CD4-positive, alpha-beta T cell treated with Interleukin-21 for 1 hour (primary cell): ENCODE measurements at regions not wholly inside any gene's neighbourhood (a gene's known extent, or its start where the extent isn't known, plus 50 kb on each side); places are given as distances from the start of the nearest gene placed in this dataset.
"Not testable (repeated sequence)": the region's sequence is repeated elsewhere in the genome, so short reads cannot be mapped to it uniquely, and the experiment has no call there.

Experiments used
- DNase-seq: peaks from one replicate; pipeline ENCODE4 v3.0.0-alpha.2; 2020

DNA sequence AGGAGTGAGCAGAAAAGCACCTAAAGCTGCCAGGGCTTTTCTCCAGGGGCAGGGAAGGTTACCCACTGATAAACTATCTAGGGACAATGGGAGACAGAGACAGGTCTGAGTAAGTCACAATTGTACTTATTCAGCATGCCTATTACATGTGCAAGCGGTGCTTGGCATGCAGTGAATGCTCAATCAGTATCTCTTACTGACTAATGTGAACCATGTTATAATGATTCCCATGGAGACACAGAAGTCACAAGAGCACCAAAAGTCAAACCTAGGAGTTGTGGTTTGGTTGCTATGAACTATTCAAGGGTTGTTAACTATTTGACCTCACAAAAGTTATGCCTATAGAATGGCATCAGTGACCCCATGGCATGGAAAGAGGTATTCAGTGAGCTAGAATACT is 50.0 kb upstream of the RASGRP1 start:
- DNase-seq = no peak

DNA sequence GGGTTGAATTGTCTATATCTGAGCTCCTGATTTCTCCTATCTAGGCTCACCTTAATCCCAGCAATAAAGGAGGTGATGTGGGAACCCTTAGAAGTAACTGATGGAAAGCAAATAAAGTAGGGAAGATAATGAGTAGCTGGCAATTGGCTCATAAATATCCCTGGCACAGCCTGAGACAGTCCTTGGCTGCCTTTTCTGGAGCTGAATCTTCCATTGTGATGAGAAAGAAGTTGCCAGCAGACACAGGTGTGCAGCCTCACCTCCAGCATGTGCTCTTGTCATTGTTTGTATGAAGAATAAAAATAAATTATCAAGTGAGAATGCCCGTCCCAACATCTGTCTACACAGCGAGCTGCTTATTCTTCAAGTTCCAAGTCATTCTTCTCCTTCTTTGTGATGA is 53.2 kb upstream of the RASGRP1 start:
- no peak for DNase-seq

DNA sequence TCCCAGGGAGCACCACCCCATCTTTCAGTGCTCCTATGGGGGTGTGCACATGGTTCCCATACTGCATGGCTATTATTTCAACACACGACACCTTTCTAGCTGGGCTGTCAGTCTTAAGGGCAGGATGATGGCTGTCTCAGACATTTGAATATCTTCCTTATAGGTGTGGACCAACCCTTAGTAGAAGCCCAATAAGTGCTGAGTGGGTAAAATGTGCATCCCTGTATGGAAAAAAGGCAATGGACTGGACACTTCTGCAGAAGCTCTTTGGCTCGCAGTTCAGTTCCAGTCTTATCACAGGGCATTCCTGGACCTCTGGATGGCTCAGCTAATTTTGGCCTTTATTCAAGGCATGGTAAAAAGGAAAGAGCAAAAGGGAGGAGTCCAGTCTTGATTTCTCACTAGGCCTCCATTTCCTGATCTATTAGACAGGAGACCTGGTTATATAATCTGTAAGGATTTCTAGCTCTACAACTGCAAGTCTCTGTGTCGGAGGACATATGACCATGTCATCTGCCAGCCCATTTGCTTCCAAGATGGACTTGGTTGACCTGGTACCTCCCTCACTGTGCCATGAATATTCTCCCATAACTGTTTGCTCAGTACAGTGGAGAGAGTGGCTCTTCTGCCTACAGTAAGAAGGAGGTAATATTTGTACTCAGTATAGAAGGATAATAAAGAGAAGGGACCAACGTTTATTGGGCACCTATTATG is 53.8 kb upstream of the RASGRP1 start:
- DNase-seq = no peak

DNA sequence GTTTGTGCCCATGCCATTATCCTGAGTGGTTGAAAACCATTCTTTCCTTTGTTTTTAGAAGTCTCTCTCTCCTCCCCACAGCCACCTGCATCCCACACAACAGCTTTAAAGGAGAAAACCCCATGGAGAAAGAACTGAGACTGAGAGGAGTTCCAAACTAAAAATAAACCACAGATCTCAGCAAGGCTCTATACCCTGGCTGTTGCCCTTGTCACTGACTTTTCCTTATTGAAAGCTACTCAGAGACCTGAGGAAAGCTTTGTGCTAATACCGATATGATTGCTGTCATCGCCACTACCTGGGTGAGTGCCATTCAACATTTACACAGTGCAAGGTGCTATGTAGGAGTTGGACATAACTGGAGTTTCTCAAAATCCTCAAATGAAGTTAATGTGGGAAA is 55.5 kb upstream of the RASGRP1 start:
- no peak for DNase-seq

DNA sequence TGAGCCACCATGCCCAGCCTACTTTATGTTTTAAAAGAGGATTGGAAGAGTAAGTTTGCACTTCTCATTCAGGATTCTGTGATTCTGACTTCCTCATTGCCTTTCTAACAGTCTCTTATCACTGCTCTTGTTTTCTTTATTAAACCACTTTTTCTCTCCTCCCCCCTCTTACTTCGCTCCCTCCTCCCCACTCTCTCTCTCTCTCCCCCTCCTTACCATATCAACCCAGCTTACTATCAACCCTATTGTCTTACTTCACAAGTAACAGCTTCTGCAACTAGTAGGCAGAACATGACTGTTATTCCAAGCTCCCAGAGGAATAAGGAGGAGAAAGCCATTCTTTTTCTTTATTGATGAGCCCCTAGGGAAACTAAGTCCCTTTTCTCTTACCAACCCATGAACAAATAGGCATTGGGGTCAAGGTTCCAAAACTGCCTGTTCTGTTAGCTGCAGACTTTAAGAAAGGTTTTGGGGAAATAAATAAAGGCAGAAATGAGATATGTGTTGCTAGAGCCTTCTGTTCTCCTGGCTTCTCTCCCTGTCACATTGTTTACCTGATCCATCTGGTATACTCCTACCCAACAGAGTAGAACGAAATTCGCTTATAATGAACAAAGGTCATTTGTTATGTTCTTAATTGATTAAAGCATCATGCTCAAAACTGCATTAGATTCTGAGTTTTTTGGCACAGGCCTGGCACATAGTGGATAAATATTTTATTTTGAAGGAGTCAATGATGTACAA is 56.4 kb upstream of the RASGRP1 start:
- DNase-seq = no peak

DNA sequence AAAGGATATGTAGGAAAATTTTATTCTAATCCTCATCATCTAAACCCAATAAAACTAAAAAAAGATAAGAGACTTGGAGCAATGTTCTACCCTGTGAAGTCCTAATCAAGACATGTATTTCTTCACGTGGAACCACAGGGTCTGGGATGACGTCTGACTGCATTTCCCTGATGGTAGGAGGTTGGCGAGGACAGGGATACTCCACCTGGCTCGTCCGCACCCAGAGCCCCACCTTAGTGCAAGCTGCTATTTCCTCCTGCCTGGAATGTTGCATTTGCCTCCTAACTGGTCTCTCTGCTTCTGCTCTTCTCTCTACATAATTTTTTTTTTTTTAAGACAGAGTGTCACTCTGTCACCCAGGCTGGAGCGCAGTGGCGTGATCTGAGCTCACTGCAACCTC is 57.7 kb upstream of the RASGRP1 start:
- DNase-seq = no peak

DNA sequence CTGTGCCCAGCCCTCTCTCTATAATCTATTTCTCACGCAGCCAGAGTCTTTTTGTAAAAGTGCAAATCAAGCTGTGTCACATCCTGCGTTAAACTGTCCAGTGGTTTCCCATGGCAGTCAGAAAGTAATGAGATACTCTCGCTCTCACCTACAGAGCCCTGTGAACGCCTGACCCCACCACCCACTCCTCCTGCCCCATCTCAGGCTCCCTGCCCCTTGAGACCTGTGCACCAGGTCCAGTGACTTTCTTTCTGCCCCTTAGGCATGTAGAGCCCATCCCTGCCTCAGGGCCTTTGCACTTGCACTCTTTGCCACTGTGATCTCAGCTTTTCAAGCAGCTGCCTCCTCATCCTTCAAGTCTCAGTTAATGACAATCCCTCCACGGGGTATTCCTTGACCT is 58.3 kb upstream of the RASGRP1 start:
- no peak for DNase-seq

DNA sequence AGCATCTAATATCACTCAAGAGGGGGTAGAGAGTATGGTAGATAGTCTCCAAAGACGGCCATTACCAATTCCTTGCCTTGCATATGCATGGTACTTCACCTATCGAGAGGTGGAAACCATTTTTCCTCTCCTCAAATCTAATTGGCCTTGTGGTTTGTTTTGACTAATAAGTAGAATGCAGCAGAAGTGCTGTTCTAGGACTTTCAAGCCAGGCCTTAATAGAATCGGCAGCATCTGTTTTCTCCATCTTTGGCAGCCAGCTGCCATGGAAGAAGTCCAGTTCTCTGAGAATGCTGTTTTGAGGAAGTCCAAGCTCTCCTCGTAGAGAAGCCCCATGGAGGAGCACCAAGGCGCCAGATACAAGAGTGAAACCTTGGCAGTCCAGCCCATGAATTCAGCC is 59.1 kb upstream of the RASGRP1 start:
- no peak for DNase-seq

DNA sequence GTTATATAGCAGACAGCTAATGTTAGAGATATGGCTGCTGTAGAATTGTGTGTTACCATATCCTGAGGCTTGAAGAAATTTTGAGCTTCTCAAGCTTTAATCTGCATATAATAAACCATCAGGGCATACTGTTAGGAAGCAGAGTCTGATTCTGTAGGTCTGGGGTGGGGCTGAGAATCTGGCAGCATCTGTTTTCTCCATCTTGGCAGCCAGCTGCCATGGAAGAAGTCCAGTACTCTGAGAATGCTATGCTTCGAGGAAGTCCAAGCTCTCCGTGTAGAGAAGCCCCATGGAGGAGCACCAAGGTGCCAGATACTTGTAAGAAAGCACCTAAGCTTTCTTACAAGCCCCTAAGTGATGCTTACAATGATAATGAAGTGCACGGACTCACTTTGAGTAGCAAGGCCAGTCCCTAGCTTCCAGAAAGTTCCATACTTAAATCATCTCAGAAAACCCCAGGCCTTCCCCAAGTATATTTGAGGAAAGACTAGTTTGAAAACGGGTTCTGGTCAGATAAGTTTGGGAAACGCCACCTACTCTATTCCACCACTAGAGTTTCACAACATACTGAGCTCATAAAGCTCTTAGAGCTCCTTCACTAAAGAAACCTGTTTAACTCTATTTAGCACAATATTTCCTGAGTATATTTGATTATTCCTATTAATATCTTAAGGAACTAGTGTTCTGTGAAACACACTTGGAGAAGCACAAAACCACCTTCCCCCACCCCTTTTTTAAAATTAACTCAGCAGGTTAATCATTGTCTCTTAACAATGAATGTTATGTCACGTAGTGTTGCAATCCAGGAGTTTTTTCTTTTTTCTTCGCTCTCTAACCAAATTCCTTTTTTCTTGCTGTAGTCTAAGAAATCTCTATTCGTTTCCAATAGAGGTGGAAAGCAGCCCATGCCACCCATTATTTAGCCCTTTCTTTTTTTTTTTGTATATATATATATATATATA is 59.9 kb upstream of the RASGRP1 start:
- DNase-seq = no peak

DNA sequence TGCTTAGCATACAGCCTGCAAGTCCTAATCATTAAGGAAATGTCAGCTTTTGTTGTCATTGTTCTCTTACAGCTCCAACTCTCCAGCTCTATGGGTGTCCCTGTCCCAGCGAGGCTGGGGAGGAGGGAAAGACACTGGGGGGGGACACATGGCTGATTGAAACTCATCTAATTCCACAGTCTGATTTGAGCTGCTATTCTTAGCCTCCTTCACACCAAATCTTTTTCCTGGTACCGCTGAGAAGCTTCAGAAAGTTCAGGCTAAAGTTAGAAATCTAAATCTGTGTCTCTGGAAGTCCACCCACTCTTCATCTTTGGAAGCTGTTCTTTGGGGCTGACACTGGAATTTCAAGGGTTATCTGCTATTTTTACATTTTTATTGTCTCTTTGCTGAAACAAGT is 61.3 kb upstream of the RASGRP1 start:
- DNase-seq = no peak

DNA sequence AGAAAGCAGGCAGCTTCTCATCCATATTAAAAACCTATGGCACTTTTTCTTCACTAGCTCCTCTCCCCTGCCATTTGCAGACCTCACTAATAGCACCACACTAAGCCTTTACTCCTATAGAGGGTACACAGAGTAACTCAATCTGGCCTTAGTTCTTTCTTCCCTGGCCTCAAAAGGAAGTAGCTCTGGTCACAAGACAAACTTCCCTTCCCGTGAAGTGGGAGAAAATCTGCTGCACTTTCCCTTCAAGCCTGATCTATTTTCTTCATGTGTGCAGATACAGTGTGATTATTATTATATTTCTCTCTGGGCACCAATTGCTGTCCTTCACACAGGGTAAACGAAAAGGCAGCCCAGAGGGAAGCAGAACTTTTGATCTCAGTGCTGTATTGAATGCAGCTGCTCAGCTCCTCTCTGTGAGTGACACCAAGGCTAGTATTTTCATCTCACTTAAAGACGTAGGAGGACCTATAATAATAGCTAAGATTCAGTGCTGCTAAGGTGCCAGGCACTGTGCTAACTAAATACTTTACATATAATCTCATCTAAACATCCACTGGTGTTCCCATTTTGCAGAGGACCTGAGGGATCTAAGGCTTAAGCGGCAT is 61.9 kb upstream of the RASGRP1 start:
- DNase-seq = no peak

DNA sequence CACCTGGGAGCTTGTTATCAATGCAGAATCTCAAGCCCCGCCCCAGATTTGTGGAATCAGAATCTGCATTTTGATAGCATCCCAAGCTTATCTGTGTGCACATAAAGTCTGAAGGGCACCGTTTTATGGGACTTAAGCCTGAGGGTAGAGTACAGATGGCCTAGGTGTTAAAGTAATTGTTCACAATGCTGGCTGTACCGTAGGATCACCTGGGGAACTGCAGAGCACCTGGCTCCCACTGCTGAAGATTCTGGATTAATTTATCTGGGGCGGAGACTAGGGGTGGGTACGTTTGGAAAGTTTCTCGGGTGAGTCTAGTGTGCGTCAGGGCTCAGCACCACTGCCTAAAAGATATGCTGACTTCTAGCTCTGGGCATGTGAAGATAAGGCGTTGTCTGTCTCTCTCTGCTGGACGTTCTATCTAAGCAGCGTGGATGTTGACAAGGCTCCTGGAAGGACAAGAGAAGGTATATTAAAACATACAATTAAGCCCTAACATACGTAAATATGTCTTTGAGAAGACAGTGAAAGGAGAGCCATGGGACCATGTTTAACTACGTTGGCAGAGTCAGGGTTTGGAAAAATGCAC is 63.2 kb upstream of the RASGRP1 start:
- DNase-seq = no peak

DNA sequence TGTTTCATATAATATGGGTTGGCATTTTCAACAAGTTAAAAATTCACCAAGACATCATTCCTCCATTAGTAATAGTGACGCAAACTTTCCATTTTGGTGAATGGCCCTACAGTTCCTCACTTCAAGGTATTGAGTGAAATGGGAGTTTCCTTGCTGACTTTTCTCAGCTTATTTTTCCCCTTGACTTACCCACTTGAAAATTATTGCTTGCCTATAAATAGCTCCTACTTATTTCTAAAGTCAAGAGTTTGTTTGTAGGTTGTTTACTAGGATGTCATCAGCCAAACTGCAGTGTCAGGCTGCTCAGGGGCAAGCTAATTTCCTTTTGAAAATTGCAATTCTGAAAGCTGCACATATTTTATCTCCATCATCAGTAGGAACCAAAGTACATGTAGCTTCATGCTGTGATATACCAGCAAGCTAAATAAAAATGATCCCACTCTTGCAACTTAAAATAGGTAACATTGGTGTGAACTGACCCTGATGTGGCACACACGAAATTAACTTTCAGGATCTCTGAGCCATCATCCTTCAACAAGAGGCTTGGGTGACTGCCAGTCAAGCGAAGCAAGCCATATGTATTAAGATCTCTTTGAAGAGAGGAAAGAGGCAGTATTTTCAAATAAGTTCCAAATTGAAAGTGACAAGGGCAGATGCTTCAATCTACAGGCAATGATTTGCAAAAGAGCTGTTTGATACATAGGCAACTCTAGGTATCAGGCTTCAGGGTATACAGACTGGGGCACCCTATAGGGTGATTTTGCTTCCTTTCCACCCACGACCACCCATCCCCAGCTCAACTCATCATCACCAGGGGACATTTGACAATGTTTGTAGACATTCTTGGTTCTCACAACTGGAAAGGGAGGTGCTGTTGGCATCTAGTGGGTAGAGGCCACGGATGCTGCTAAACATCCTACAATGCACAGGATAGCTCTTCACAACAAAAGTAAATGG is 66.8 kb upstream of the RASGRP1 start:
- no peak for DNase-seq

DNA sequence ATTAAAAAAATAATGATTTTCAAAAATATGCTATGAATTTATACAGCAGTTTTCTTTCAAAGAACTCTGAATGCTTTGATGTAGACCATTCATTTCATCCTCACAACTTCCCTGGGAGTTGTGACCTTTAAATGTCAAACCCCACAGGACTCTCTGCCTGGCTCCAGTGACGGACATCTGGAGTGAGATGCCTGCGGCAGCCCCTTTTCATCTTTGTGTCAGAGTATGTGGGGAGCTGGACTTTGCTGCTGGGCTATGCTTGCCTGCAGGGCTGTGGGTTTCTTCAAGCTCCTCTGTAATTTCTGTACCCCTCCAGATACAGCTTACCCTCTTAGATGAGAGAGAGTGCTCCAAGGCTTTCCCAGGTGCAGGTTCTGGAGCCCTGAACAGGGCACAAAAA is 70.6 kb upstream of the RASGRP1 start:
- DNase-seq = no peak

DNA sequence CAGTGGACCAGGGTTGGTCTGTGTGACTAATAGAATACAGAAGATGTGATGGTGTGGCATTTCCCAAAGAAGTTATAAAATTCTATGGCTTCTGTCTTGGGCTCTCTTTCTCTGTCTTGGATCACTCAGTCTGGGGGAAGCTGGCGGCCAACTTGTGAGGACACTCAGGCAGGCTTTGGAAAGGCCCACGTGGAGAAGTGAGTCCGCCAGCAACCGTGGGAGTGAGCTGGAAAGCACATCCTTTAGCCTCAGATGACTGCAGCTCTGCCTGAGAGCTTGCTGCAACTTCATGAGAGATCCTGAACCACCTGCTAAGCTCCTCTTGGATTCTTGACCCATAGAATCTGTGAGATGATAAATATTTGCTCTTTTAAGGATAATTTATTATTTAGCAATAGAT is 72.0 kb upstream of the RASGRP1 start:
- no peak for DNase-seq

DNA sequence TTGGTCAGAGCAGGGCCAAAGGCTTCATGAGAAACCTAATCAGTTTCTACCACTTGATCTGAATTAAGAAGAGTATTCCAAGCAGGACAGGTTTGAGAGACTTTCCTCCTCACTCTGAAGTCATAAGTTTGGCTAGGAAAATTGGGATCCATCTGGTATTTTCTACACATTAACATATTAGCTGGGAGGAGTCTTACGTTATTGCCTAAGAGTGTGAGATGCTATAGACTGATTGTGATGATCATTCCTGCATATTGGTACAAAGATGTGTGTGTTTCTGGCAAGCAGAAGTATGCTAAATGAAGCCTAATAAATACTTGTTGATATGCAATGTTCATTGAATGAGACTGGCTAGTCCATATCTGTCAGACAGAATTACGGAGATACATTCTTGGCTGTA is 73.5 kb upstream of the RASGRP1 start:
- no peak for DNase-seq

DNA sequence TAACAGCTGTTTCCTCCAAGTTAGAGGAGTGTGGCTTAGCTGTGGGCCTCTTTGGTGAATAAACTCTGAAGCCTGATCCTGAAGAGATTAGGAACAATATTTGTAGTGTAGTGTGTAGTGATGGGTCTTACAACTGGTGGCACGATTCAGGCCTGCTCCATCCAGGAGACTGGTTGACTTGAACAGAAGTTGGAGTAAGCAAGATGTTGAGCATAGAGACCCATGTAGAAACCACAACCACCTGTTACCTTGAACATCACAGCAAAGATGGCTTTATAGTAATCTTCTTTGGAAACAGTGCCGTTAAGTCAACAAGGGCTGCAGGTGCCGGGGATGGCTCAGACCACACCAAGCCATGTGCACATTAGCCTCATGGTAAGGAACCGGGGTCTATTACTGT is 74.2 kb upstream of the RASGRP1 start:
- DNase-seq = no peak

DNA sequence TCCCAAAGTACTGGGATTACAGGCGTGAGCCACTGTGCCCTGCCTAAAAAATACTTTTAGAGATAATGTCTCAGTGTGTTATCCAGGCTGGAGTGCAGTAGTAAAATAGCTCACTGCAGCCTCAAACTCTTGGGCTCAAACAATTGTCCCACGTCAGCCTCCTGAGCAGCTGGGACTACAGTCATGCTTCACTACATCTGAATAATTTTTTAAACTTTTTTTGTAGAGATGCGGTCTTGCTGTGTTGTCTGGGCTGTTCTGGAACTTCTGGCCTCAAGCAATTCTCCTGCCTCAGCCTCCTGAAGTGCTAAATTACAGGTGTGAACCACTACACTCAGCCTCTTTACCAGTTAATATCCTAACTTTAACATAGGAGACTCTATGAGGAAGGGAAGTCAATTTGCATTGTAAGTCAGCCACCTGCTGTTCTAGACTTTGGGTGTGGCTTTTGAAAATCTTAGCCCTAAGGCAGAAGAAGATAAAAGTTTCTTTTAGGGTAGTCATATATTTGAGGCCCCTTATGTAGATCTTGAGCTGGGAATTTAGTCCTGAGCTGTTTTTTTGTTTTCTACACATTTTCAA is 78.2 kb upstream of the RASGRP1 start:
- DNase-seq = peak; percentile 17

DNA sequence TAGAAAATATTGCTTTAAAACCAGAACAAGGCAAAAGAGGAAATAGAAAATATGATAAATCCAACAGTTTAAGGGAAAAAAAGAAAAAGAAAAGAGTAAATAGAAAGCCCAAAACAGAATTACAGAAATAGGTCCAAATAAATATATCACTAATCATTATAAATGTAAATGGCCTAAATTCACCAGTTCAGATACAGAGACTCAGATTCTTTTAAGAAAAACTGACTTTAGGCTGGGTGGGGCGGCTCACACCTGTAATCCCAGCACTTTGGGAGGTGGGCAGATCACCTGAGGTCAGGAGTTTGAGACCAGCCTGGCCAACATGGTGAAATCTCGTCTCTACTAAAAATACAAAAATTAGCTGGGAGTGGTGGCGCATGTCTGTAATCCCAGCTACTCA is 79.7 kb upstream of the RASGRP1 start:
- not testable (repeated sequence) for DNase-seq

DNA sequence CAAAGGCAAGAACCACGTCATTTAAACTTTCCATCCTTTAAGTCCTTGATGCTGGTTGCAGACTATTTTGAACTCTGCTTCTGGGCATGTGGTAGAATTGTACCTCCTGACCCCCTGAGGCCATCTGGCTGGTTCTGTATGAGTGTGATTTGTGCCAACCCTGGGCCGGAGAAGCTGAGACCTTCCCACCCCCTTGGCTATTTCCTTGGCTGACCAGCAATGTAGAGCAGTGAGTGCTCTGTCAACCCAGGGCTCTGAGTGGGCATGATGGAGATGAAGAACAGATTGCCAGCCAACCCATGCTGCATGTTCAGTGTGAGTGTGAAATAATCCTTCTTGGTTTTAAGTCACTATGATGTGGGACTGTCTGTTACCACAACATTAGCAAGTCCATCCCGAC is 82.1 kb upstream of the RASGRP1 start:
- no peak for DNase-seq

DNA sequence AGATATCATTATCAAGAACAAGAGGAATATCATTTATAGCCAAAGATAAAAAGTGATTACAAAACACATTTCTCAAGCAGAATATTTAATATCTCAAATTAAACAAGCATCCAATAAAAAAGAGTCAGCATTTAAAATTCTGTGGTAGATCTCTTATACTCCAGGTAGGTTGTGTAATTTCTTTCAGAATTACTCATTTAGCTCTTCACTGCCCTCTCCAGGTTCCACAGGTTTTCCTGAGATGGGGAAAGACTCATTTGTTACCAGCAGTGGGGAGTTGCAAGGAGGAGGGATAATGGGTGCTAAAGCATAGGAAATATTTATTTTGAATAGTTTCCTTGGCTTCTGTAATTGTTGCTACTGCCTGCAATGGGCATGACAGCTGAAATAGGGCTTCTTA is 83.1 kb upstream of the RASGRP1 start:
- DNase-seq = no peak
